ENCODE measurements at regions not wholly inside any gene's neighbourhood (a gene's known extent, or its start where the extent isn't known, plus 50 kb on each side); places are given as distances from the start of the nearest gene placed in this dataset.
"Not testable (repeated sequence)": the region's sequence is repeated elsewhere in the genome, so short reads cannot be mapped to it uniquely, and the experiment has no call there.

DNA sequence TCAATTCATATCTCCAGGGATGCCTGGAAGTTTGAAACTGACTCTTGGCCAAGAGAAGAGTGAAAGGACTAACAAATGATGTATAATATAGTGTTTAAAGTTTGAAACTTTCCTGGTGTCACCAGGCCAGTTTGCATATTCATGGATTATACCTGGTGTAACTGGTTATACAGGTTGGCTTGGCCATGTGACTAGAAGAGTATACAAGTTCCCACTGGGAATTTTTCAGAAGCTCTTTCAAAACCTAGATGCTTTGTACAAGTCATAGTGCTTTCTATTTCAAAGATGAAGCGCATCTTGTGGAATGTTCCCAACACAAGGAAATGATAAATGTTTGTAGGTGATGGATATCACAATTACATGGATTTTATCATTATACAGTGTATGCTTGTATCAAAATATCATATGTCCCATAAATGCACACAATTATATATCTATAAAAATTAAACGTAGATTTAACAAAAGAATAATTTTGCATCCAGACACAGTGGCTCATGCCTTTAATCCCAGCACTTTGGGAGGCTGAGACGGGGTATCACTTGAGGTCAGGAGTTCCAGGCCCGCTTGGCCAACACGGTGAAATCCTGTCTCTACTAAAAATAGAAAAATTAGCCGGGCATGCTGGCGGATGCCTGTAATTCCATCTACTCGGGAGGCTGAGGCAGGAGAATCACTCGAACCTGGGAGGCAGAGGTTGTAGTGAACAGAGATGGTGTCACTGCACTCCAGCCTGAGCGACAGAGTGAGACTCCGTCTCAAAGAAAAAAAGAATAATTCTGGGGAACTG, 1420.2 kb downstream of the GRIK2 start:
- H3K4me1 Mint-ChIP-seq (ENCODE audit: low read depth in 2 of 2), result no peaks in the 10 kb centered on the region
- no peaks in the 10 kb centered on the region for H3K36me3 Mint-ChIP-seq
- peaks cover 11% of the 10 kb centered on the region for H3K9me3 Mint-ChIP-seq
- no peaks in the 10 kb centered on the region for H3K27me3 Mint-ChIP-seq
- H3K4me3 Mint-ChIP-seq, result no peak overlapping the region
- H3K27ac Mint-ChIP-seq, result no peak overlapping the region
- DNase-seq (ENCODE audit: low spot score), result no peak
- no peak for ATAC-seq

DNA sequence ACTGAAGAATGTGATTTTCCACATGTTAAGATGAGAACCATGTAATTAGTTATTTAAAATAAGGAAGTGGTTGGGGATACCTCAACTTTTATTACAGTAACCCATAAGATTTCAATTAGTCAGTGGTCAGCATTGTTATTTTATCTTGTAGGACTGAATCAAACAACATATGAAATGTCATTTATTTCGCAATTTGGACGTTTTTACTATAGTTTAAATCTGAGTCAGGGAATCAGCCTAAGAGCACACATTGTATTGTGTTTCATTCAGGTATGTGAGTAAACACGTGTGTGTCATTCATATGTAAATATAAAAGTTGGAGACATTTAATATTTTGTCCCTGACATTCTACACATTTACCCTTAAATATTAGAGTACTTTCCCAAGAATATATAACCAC, 1418.7 kb downstream of the GRIK2 start:
- H3K27ac Mint-ChIP-seq, result no peak overlapping the region
- ATAC-seq, result no peak
- no peak overlapping the region for H3K4me3 Mint-ChIP-seq
- H3K36me3 Mint-ChIP-seq, result no peaks in the 10 kb centered on the region
- H3K27me3 Mint-ChIP-seq, result no peaks in the 10 kb centered on the region
- DNase-seq (ENCODE audit: low spot score), result no peak
- H3K4me1 Mint-ChIP-seq (ENCODE audit: low read depth in 2 of 2), result no peaks in the 10 kb centered on the region
- H3K9me3 Mint-ChIP-seq, result peaks cover 19% of the 10 kb centered on the region

DNA sequence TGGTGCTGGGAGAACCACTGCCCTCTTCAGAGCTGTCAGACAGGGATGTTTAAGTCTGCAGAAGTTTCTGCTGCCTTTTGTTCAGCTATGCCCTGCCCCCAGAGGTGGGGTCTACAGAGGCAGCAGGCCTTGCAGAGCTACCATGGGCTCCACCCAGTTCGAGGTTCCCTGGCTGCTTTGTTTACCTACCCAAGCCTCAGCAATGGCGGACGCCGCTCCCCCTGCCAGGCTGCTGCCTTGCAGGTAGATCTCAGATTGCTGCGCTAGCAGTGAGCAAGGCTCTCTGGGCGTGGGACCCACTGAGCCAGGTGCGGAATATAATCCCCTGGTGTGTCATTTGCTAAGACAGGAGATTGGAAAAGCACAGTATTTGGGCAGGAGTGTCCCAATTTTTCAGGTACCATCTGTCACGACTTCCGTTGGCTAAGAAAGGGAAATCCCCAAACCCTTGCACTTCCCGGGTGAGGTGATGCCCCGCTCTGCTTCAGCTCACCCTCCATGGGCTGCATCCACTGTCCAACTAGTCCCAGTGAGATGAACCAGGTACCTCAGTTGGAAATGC, 1415.5 kb downstream of the GRIK2 start:
- not testable (repeated sequence) for ATAC-seq

GRCh38 chr6:102799051-102799450, 1405.5 kb downstream of the GRIK2 start:
- H3K36me3 Mint-ChIP-seq, result no peaks in the 10 kb centered on the region
- DNase-seq (ENCODE audit: low spot score), result no peak
- H3K27me3 Mint-ChIP-seq, result no peaks in the 10 kb centered on the region
- peaks cover 12% of the 10 kb centered on the region for H3K9me3 Mint-ChIP-seq
- H3K4me1 Mint-ChIP-seq (ENCODE audit: low read depth in 2 of 2), result no peaks in the 10 kb centered on the region
- no peak for ATAC-seq
- no peak overlapping the region for H3K27ac Mint-ChIP-seq
- no peak overlapping the region for H3K4me3 Mint-ChIP-seq

More for the DNA sequence above, 1415.5 kb downstream of the GRIK2 start:
- H3K36me3 Mint-ChIP-seq; DNase-seq (ENCODE audit: low spot score); H3K4me1 Mint-ChIP-seq (ENCODE audit: low read depth in 2 of 2); H3K27me3 Mint-ChIP-seq; H3K4me3 Mint-ChIP-seq; H3K27ac Mint-ChIP-seq: not testable (repeated sequence)
- peaks cover 26% of the 10 kb centered on the region for H3K9me3 Mint-ChIP-seq

GRCh38 chr6:102798636-102799035, 1405.1 kb downstream of the GRIK2 start:
- no peak for DNase-seq (ENCODE audit: low spot score)
- ATAC-seq, result no peak
- Mint-ChIP-seq H3K4me3 (no peak overlapping the region), H3K4me1 (ENCODE audit: low read depth in 2 of 2) (no peaks in the 10 kb centered on the region), H3K36me3 (no peaks in the 10 kb centered on the region), H3K27ac (no peak overlapping the region), H3K9me3 (peaks cover 13% of the 10 kb centered on the region), H3K27me3 (no peaks in the 10 kb centered on the region)

DNA sequence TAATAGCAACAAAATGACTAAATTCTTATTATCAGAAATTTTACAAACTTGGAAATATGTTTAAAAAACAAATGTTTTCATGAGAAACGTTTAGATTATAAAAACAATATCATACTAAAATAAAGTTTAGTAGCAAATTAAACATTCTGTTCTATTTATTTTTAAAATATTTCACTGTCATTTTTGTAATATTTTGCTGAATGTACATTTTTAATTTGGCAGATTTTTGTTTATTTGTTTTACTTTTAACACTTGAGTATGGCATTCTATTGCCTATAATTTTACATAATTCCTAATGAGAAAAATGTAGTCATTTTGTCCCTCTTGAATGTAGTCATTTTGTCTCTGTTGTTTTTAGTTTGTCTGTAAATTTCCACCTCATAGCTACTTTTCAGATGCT, 1400.2 kb downstream of the GRIK2 start:
- Mint-ChIP-seq H3K27ac (no peak overlapping the region), H3K4me3 (no peak overlapping the region)

GRCh38 chr6:102774326-102774725, 1380.8 kb downstream of the GRIK2 start:
- Mint-ChIP-seq H3K27ac (no peak overlapping the region), H3K27me3 (no peaks in the 10 kb centered on the region), H3K4me1 (ENCODE audit: low read depth in 2 of 2) (no peaks in the 10 kb centered on the region), H3K36me3 (no peaks in the 10 kb centered on the region), H3K4me3 (no peak overlapping the region), H3K9me3 (peaks cover 8% of the 10 kb centered on the region)
- ATAC-seq (no peak), DNase-seq (ENCODE audit: low spot score) (no peak)

More for the DNA sequence above, 1400.2 kb downstream of the GRIK2 start:
- no peaks in the 10 kb centered on the region for H3K27me3 Mint-ChIP-seq
- ATAC-seq, result no peak
- H3K9me3 Mint-ChIP-seq, result peaks cover 13% of the 10 kb centered on the region
- no peak for DNase-seq (ENCODE audit: low spot score)
- no peaks in the 10 kb centered on the region for H3K4me1 Mint-ChIP-seq (ENCODE audit: low read depth in 2 of 2)
- H3K36me3 Mint-ChIP-seq, result no peaks in the 10 kb centered on the region

DNA sequence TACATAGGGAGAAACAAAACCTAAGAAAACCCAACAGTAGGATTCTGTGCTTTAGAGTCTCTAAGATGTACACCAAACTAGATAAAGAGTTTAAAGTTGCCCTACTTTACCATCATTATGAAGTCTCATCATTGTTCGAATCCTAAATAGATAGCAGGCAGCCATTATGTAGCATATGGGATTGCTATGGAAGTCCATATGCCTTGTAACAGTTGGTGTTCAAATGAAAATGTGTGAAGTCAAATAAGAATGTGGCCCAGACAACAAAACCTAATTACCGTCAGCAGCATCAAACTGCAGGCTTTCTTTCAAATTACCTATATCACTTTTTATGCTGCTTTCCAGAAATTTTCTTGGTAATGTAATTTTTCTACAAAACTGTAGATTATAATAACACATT, 1380.1 kb downstream of the GRIK2 start:
- H3K4me1 Mint-ChIP-seq (ENCODE audit: low read depth in 2 of 2), result no peaks in the 10 kb centered on the region
- DNase-seq (ENCODE audit: low spot score) (no peak), ATAC-seq (no peak)
- peaks cover 8% of the 10 kb centered on the region for H3K9me3 Mint-ChIP-seq
- no peaks in the 10 kb centered on the region for H3K36me3 Mint-ChIP-seq
- H3K27me3 Mint-ChIP-seq, result no peaks in the 10 kb centered on the region
- no peak overlapping the region for H3K4me3 Mint-ChIP-seq
- no peak overlapping the region for H3K27ac Mint-ChIP-seq

DNA sequence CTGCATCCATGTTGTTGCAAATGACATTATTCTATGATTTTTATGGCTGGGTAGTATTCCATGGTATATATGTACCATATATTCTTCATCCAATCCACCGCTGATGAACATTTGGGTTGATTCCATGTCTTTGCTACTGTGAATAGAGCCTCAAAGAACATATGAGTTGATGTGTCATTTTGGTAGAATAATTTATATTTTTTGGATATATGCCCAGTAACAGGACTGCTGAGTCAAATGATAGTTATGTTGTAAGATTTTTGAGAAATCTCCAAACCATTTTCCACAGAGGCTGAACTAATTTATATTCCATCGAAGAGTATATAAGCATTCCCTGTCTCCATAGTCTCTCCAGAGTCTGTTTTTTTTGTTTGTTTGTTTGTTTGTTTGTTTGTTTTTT, 1373.5 kb downstream of the GRIK2 start:
- ATAC-seq, result no peak
- no peaks in the 10 kb centered on the region for H3K36me3 Mint-ChIP-seq
- no peaks in the 10 kb centered on the region for H3K4me1 Mint-ChIP-seq (ENCODE audit: low read depth in 2 of 2)
- no peak overlapping the region for H3K27ac Mint-ChIP-seq
- H3K9me3 Mint-ChIP-seq, result peaks cover 16% of the 10 kb centered on the region
- DNase-seq (ENCODE audit: low spot score), result no peak
- H3K27me3 Mint-ChIP-seq, result no peaks in the 10 kb centered on the region
- no peak overlapping the region for H3K4me3 Mint-ChIP-seq

GRCh38 chr6:102764317-102764716, 1370.8 kb downstream of the GRIK2 start:
- DNase-seq (ENCODE audit: low spot score) (no peak), ATAC-seq (no peak)
- no peaks in the 10 kb centered on the region for H3K27me3 Mint-ChIP-seq
- peaks cover 15% of the 10 kb centered on the region for H3K9me3 Mint-ChIP-seq
- H3K4me1 Mint-ChIP-seq (ENCODE audit: low read depth in 2 of 2), result no peaks in the 10 kb centered on the region
- no peak overlapping the region for H3K27ac Mint-ChIP-seq
- no peaks in the 10 kb centered on the region for H3K36me3 Mint-ChIP-seq
- no peak overlapping the region for H3K4me3 Mint-ChIP-seq

DNA sequence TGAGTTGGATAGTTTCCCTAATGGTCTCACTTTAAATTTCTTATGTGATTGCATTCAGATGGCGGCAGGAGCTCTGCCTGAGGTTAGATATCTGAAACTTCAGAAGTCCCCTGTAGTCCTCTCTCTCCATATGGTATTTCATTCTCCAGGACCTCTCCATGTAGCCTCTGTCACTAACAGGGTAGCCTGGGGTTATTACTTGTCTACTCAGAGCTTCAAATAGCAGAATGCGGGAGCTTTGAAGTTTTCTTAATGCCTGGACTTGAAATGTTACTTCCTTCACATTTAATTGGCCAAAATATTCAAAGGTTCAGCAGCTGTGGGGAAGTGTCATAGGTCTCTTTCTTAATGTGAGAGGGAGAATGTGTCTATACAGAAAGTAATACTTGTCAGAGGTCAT, 1370.4 kb downstream of the GRIK2 start:
- ATAC-seq (no peak), DNase-seq (ENCODE audit: low spot score) (no peak)
- Mint-ChIP-seq H3K27me3 (no peaks in the 10 kb centered on the region), H3K4me3 (no peak overlapping the region), H3K9me3 (peaks cover 15% of the 10 kb centered on the region), H3K36me3 (no peaks in the 10 kb centered on the region), H3K4me1 (ENCODE audit: low read depth in 2 of 2) (no peaks in the 10 kb centered on the region), H3K27ac (no peak overlapping the region)

- ATAC-seq, result no peak
- Mint-ChIP-seq H3K27me3 (no peaks in the 10 kb centered on the region), H3K36me3 (no peaks in the 10 kb centered on the region), H3K27ac (no peak overlapping the region), H3K9me3 (peaks cover 5% of the 10 kb centered on the region), H3K4me1 (ENCODE audit: low read depth in 2 of 2) (no peaks in the 10 kb centered on the region), H3K4me3 (no peak overlapping the region)
- no peak for DNase-seq (ENCODE audit: low spot score)
Observed at GRCh38 chr6:102761872-102762271, 1368.4 kb downstream of the GRIK2 start.

GRCh38 chr6:102759415-102759814, 1365.9 kb downstream of the GRIK2 start:
- Mint-ChIP-seq H3K36me3 (no peaks in the 10 kb centered on the region), H3K27me3 (no peaks in the 10 kb centered on the region), H3K4me1 (ENCODE audit: low read depth in 2 of 2) (no peaks in the 10 kb centered on the region), H3K27ac (no peak overlapping the region), H3K9me3 (peaks cover 11% of the 10 kb centered on the region), H3K4me3 (no peak overlapping the region)
- ATAC-seq (no peak), DNase-seq (ENCODE audit: low spot score) (no peak)

GRCh38 chr6:102758536-102758935, 1365.0 kb downstream of the GRIK2 start:
- H3K27me3 Mint-ChIP-seq; H3K36me3 Mint-ChIP-seq; H3K27ac Mint-ChIP-seq; DNase-seq (ENCODE audit: low spot score); ATAC-seq; H3K4me1 Mint-ChIP-seq (ENCODE audit: low read depth in 2 of 2); H3K4me3 Mint-ChIP-seq: not testable (repeated sequence)
- H3K9me3 Mint-ChIP-seq, result peaks cover 11% of the 10 kb centered on the region

Data from natural killer cell treated with Interleukin-12 subunit alpha and Interleukin-12 subunit beta and Interleukin-15 and Interleukin-18, amount 100 ng/mL, for 72 hours (primary cell).